Amygdala (tissue), 56 donors: ENCODE measurements at regions not wholly inside any gene's neighbourhood (a gene's known extent, or its start where the extent isn't known, plus 50 kb on each side); places are given as distances from the start of the nearest gene placed in this dataset.
A peak's percentile ranks its signal among the peaks of the same experiment; 100 is the strongest.
"Not testable (repeated sequence)": the region's sequence is repeated elsewhere in the genome, so short reads cannot be mapped to it uniquely, and the experiment has no call there.

Source experiments
- DNase-seq, 56 donors: peaks; one replicate each; lab custom pipeline; 2025; lab: John Stamatoyannopoulos, UW

DNA sequence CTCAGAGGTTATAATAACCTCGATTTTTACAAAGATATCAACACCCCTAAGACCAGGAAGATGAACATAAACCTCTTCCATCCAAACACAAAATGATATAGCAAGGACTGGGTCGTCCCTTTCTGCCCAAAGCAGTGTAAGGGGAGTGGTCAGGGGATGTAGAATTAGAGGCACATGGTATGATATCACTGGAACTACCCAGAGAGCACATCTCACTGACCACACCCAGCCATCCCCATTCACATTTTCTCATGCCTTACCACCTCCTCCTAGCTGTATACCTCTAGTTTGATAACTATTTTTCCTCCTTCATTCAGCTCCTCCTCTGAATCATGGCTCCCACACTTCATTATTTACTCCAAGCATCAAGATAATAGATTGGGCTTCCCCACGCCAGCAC lies 152.6 kb downstream of the COPS8 start:
- no peak for DNase-seq

DNA sequence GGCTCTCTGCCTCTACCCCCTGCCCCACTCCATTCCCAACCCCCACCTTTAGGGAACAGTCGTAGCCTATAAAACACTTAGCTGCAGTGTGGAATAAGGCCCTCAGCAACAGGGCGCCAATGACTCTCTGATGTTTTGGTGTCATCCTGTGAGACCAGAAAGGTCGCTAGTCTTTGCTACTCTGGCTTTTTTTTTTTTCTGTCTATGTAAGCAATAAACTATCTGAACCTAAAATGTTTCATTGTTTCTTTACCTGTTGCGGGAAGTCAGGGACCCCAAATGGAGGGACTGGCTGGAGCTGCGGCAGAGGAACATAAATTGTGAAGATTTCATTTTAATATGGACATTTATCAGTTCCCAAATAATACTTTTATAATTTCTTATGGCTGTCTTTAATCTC lies 154.6 kb downstream of the COPS8 start:
- DNase-seq, result no peak

DNA sequence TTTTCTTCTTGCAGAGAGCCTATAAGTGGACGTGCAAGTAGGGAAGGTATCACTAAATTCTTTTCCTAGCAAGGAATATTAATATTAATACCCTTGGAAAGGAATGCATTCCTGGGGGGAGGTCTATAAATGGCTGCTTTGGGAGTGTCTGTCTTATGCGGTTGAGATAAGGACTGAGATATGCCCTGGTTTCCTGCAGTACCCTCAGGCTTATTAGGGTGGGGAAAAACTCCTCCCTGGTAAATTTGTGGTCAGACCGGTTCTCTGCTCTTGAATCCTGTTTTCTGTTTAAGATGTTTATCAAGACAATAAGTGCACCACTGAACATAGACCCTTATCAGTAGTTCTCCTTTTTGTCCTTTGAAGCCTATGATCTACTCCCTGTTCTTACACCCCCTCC lies 155.2 kb downstream of the COPS8 start:
- DNase-seq, result not testable (repeated sequence)

DNA sequence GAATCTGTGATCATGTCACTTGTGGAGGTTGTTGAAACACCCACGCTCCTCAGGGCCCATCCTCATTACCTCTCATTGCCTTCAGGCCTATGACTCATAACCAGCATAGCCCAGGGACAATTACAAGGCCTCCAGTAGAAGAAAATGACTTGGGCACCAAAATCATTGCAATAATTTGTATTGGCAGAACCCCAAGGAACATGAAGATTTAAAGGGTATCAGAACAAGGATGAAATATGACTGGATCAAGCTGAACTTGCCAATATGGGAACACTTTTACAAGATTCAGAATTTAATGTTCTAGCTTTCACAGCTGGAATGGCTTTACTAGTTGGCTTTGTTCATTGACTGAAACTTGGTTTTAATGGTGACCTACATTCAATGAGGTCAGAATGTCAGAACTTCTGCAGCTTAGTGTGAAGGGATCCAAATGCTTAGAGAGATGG lies 156.4 kb downstream of the COPS8 start:
- no peak for DNase-seq

DNA sequence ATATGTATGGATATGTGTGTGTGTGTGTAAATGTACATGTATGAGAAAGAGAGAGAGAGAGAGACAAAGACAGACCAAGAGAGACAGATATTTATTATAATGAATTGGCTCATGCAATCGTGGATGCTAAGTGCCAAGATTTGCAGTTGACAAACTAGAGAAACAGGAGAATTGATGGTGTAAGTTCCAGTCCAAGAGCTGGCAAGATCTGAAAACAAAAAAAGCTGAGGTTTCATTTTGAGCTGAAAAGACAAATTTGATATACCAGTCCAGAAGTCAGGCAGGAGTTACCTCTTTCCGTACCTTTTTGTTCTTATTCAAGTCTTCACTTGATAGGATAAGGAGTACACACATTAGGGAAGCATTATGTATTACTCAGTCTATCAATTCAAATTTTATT lies 157.8 kb downstream of the COPS8 start:
- DNase-seq, result no peak

DNA sequence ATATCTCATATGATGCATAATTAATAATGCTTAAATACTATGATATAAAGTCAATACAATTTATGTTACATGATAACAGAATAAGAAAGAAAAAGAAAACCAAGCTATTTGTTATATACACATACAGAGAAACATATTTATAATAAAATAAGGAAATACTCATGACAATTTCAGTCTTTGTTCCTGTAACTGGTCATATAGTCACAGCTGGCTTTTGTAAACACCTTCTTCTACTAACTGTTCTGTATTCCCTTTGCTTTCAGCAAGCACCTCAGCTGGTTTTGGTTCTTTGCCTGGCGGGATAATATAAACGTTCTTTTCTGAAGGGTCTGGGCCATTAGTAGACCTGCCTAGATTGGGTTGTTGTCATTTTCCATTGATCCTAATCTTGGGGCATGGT lies 158.5 kb downstream of the COPS8 start:
- DNase-seq, result no peak

DNA sequence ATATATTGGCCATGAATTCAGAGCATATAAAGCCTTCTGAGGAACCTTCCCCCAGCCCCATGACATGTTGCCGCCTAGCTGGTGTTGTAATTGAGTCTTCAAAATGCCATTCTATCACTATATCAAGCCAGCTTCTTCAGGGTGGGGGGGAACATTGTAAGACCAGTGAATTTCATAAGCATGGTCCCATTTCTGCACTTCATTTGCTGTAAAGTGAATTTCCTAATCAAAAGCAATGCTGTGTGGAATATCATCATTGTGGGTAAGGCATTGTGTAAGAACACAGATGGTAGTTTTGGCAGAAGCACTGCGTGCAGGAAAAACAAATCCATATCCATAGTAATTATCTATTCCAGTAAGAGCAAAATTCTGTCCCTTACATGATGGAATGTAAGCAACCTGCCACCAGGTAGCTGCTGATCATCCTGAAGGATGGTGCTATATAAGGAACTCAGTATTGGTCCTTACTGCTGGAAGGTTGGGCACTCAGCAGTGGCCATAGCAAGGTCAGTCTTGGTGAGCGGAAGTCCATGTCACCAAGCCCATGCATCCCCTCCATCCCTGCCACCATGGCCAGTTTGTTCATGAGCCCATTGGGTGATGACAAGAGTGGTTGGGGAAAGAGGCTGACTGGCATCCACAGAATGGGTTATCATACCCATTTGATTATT lies 159.4 kb downstream of the COPS8 start:
- no peak for DNase-seq

DNA sequence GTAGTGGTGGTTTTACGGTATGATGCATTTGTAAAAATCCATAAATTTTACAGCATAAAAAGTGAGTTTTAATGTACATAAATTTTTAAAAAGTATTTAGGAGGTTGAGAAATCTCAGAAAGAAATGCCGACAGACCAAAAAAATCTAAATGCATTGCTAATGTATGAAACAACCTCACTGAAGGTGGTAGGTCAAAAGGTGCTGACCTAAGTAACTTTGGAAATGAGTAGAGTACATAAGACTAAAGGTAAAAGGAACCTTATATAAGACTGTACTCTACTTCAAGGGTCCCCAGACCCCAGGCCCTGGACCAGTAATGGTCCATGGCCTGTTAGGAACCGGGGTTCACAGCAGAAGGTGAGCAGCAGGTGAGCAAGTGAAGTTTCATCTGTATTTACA lies 163.4 kb downstream of the COL6A3 start:
- DNase-seq, result no peak

DNA sequence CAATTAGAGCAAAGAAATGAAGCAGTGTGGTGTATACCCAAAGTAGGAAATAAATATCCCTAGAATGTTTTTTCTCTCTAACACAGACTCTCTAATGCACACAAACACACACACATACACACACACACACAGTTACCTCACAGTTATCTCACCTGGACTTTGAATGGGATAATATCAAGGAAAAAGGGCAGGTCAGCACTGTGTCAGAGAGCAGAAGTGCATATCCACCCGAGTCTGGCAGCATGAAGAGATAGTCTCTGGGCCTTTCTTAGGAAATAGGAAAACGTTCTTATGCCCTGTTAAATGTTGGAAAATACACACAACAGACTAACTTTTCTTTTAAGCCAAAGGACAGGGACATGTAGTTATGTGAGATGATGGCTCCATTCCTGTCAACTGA lies 162.0 kb downstream of the COL6A3 start:
- DNase-seq, result no peak

DNA sequence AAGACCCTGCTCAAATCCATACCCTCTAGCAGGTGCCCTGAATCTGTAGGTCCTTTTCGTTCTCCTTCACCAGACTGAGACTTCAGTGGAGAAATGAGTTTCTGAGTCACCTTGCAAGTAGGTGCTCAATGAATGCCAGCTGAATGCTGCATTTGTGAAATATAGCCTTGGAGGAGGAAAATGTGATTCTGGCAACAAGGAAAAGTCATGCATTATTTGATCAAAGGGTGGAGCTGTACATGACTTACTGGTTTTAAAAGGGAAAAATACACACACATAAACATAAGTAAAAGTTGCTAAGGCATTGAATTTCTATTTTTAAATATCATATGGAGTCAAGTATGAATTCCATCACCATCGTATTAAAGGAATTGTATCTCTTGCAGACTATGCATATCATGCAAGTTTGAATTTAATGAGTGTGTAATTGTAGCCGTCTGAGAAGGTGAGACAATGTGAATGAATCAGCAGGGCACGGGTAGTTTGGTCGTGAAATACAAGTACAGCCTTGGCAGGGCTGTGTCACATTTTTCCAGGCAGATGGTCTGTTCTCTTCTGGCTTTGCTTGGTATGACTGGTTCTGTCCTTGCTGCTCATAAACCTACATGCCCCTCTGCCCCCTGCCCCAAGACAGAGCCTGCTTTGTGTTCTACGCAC lies 160.8 kb downstream of the COL6A3 start:
- DNase-seq, result no peak

DNA sequence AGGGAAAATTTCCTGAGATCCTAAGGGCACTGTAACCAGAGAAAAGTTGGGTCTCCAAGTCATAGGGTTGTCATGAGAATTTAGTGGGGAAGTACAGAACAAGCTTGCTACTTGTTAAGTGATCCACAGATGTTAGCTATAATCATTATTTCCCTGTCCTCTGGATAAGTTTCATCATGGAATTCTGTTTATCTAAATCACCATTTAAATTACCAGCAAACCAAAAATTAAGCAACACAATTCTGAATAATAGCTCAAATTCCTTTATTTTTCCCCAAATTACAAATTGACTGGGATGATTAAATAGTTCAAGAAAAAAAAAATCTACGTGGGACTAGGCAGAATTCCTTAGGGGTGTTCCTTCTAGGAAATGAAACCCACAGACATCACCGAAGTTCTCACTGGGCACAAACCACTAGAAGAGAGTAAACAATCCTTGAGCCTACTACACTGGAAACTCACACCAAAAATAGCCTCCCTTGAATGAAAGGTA lies 159.5 kb downstream of the COL6A3 start:
- no peak for DNase-seq

DNA sequence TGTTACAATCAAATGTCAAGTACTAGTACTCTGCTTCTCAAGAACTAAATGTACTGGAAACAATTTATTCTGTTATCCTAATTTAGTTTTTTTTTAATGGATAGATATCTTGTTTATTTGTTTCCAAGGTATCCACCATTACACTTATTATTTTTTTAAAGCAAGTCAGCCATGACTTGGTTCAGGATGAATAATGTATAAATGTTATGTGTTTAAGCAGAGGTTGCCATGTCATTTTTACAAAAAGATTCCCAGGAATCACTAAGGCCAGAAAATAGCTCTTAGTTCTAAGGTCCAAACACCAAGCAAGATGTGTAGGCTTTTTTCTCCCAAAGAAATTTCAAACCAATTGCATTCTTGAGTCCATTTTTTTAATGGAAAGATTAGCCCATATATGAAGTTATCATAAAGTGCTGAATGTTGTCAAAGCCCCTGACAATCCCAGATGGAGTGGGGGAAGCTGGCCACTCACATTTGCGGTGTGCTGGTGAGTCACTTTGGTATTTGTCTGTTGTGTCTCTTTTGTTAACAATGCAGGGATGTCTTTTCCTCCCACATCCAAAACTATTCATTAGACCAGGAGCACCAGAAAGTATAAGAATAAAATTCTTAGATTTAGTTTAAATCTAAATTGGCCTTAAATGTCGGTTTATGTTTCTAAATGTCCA lies 158.9 kb downstream of the COL6A3 start:
- peak in 6 of 56 donors; percentile 5 to 21 (median 12) for DNase-seq

DNA sequence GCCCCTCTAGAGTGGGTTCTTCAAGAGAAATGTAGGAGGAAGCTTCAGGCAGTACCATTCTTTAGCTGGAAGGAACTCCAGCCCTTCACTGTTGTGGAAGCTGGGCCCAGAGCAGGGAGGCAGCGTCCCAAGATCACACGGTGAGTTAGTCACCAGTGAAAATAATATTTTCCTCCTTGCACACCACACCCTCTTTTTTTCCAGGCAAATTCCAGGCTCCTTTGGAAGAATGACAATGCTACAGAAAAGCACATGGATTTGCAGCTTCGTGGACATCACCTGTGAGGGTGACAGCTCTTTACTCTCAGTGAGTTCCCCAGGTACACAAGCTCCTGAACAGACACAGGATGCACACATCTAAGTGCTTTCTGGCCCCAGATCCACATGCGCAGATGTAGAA lies 157.1 kb downstream of the COL6A3 start:
- no peak for DNase-seq

DNA sequence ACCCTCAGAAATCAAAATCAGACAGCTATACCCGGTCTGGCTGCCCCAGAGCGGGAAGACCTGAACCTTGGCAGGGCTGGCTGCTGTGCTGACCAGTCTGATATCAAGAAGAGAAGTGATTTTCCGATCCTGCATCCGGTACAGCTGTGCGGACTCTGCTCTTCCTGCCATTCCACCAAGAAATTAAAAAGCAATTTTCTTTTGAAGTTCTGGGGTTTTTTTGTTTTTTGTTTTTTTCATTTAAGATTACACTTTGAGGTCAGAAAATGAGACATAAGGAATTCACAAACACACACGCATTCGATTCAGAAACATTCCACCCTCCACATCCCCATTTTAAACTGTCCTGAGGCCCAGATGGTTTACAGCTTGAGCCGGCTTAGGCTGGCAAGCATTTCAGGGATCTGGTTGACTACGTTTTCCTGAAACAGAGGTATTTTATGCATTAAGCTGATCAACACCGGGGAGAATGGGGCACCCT lies 156.5 kb downstream of the COL6A3 start:
- DNase-seq, result no peak

DNA sequence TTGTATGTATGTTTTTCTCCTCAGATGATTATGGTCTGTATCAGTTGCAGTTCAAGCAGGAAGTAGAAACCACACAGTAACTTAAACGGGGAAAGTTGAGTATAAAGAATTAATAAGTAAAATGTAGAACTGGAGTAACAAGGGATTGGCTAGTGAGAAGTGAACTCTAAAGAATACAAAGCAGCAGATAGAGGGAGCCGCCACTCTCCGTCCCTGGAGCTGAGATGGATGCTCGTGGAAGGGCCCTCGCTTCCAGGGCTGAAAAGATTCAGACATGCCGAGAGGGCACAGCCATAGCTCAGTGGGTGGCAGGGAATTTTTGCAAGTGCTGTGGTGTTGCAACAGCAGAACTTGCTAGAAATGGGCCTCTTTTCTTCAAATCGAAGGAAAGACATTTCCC lies 155.8 kb downstream of the COL6A3 start:
- DNase-seq, result no peak

DNA sequence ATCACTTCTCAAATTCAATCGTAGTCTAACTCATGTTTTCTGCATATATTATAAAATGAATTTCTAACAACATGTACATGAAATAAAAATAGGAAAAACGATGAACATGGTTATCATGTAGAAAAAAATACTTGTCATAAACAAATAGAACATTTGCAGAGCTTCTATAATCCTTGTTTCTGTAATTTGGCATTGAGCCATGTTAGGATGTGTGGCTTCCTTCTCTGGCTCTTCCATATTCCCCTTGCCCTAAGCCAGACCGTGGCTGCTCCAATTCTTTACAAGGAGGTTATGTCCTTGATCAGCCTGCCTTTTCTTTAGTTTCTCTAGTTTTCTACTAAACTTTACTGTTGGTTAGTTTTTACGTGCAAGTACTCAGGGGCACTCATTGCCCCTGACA lies 155.3 kb downstream of the COL6A3 start:
- DNase-seq, result no peak

DNA sequence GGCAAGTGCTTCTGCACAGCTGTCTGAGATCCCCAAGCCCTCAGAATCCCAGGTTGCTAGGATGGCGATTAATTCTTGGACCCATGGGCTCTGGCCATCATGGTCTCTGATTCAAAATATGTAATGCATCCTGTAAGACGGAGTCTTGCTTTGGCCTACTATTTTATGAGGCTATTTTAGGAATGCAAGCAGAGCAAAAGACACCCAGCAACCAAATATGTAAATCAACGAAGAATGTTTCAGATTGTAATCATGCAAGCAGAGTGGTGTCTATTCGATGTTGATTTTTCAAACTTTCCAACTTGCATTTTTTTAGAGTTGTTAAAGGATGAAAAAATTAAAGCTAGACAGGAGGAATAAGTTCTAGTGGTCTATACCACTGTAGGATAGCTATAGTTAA lies 154.8 kb downstream of the COL6A3 start:
- DNase-seq, result no peak

DNA sequence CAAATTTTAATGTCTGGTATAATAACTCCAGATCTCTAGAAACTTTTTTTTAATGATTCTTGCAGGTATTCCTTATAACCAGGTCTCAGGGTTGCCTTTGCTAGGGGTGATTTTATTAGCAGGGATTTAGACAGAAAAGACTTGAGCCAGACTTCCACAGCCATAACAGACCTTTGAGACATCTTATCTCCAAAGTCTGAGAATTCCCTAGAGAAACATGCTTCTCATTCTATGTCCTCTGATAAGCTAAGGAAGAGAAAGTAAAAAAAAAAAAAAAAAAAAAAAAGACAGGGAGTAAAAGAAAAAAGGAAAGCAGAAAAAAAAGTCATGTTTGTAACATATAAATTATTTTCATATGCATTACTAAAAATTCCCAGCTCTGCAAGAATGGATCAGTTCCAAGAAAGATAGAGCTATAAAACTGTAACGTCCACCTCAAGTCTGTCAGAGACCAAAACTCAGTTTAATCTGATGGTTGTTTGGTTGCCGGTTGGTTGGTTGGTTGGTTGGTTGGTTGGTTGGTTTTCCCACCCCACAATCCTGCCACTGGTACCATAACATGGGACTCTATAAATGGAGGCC lies 153.8 kb downstream of the COL6A3 start:
- no peak for DNase-seq

DNA sequence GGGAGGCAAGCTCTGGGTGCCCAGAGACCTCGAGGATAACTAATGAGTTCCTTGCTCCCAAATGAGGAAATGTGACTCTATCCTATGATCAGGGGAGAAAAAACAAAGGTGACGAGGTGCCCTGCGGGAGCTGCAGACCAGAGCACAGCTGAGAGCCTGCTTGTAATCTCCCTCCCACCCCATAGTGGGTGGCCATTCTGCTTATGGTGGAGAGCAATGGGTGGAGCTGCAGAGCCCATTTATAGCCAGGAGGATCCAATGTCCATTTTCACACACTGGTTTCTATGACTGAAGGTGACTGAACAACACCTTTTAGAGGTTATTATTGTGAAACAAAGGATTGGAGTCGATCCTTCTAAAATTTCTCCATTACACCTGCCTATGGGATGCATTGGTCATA lies 153.3 kb downstream of the COL6A3 start:
- DNase-seq, result no peak

DNA sequence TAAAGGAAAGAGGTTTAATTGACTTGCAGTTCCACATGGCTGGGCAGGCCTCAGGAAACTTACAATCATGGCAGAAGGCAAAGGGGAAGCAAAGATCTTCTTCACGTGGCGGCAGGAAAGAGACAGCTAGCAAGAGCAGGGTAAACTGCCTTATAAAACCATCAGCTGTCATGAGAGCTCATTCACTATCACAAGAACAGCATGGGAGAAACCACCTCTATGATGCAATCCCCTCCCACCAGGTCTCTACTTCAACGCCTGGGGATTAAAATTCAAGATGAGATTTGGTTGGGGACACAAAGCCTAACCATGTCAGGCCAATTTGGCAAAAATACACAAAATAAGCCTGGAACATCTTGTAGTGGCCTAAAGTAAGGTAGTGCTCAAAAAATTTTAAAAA lies 152.6 kb downstream of the COL6A3 start:
- DNase-seq, result no peak
